ENCODE measurements at regions not wholly inside any gene's neighbourhood (a gene's known extent, or its start where the extent isn't known, plus 50 kb on each side); places are given as distances from the start of the nearest gene placed in this dataset.

DNA sequence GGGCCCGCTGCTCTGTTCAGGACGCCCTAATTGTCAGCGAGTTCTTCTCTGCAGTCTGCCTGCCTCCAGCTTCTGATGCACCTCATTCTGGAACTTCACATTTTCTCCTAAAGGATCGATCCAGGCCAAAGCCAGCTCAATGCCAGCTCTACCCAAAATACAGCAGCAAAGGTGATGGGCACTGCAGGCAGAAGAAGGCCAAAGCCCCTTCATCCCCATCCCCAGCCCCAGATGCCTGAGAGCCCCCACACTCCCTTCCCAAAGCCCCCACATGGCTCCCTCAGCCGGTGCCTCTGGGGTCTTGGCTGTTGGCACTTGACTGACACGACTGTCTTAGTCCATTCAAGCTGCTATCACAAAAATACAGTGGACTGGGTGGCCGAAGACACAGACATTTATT is 410.3 kb downstream of the BRD1 start:
- FAIRE-seq: no peak
- DNase-seq (ENCODE audit: insufficient read length, low spot score): no peak
- no peak for TF ChIP-seq CTCF (IDR thresholded peaks at IDR 0.05; ENCODE audit: insufficient read depth, missing control alignments)

- FAIRE-seq (no peak), DNase-seq (ENCODE audit: insufficient read length, low spot score) (no peak)
- no peak for TF ChIP-seq CTCF (IDR thresholded peaks at IDR 0.05; ENCODE audit: insufficient read depth, missing control alignments)
Observed at GRCh38 chr22:49415151-49415951, 412.3 kb downstream of the BRD1 start.

DNA sequence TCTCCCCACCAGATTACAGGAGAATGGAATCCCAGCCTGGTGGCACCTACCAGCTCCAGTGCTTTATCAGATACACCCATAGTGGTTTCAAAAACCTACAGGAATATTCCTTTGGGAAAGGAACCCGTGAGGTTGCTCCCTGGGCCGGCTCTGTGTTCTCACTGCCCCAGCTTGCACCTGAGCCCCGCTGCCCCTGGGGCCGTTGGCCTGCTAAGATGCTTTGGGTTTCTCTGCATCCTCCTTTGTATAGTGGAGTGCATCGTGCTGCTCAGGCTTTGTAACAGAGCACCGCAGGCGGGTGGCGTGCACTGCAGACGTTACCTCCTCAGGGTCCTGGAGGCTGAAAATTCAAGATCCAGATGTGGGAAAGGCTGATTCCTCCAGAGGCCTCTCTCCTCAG is 414.1 kb downstream of the BRD1 start:
- TF ChIP-seq CTCF (IDR thresholded peaks at IDR 0.05; ENCODE audit: insufficient read depth, missing control alignments): no peak
- FAIRE-seq: no peak
- no peak for DNase-seq (ENCODE audit: insufficient read length, low spot score)

DNA sequence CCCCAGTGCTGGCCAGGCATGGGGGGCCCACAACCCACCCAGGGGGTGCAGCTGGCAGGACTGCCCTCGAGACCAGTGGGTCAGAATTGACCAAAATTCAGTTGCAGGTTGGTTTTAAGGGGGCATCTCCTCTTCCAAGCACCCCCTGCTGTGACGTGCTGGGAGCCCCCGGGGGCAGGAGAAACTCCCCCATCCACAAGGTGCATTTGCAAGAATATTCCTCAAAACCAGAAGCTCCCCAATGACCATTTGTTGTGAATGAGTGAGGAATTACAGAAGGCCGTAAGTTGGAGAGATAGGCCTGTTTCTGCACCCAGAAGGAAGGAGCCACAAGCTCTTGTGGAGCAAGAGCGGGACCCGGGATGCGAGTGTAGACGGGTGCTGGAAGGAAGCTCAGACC is 414.5 kb downstream of the BRD1 start:
- DNase-seq (ENCODE audit: insufficient read length, low spot score): no peak
- FAIRE-seq: no peak
- TF ChIP-seq CTCF (IDR thresholded peaks at IDR 0.05; ENCODE audit: insufficient read depth, missing control alignments): no peak

DNA sequence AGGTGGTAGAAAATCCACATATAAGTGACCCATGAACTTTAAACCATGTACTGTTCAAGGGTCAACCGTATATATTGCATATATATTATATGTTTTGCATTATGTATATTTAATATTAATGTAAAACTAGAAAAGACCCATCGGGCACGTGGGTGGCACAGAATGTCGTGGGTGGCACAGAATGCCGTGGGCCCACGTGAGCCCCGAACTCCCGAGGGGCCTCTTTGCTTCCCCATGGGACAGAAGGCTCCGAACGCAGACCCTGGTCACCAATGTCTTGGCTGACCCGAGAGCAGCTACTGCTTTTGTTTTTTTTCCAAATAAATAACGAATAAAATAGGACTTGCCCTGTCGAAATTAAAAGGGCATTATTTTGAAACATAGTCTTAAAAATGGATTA is 415.4 kb downstream of the BRD1 start:
- FAIRE-seq: no peak
- no peak for DNase-seq (ENCODE audit: insufficient read length, low spot score)
- TF ChIP-seq CTCF (IDR thresholded peaks at IDR 0.05; ENCODE audit: insufficient read depth, missing control alignments): no peak

DNA sequence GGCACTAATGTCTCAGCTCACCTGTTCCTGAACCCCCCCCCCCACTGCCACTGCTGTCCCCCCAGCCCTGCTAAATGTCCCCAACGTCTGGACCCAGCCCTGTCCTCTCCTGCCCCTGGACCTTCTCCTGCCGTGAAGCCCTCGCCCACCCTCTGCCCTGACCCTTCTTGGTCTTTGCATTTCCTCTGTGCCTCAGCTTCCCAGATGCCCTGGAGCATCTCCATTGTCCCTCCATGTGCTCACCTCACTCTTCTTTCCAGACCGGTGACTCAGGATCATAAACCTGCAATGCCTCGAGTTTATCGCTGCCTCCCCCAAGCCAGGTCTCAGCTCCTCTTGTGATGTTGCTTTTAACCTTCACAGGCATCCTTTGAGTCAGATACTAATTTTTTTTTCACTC is 416.4 kb downstream of the BRD1 start:
- DNase-seq (ENCODE audit: insufficient read length, low spot score) (no peak), FAIRE-seq (no peak)
- no peak for TF ChIP-seq CTCF (IDR thresholded peaks at IDR 0.05; ENCODE audit: insufficient read depth, missing control alignments)

DNA sequence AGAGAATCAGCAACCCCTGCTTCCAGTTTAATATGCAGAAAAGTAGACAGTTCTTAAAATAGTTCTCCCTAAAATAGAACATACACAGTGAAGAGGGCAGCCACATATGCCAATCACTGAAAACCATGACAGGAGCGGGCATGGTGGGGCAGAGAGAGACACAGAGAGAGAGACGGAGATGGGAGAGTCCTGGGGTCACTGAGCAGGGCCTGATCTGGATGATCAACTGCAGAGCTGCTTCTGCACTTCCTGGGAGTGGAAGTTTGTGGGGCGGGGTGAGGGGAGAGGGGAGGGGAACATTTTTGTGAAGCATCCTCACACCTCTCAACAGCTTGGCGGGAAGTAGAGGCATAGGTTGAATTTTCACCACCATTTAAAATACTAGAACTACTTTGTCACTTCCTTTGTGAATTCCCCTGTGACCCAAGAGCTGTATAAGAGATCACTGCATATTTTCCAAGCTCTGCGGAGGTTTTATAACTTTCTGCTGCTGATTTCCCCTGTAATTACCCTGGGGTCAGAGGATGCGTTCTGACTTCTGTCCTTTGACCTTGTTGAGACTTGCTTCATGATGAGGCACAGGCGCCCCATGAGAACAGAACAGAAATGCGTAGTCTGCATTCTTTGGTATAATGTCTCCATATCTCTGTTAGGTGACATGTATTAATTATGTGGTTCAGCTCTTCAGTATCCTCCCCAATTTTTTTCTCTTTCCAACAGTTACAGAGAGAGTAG is 419.4 kb downstream of the BRD1 start:
- TF ChIP-seq CTCF (IDR thresholded peaks at IDR 0.05; ENCODE audit: insufficient read depth, missing control alignments): no peak
- no peak for DNase-seq (ENCODE audit: insufficient read length, low spot score)
- FAIRE-seq: no peak

Data from D721Med (cell line).